ENCODE measurements at regions not wholly inside any gene's neighbourhood (a gene's known extent, or its start where the extent isn't known, plus 50 kb on each side); places are given as distances from the start of the nearest gene placed in this dataset.
A peak's percentile ranks its signal among the peaks of the same experiment; 100 is the strongest.

DNA sequence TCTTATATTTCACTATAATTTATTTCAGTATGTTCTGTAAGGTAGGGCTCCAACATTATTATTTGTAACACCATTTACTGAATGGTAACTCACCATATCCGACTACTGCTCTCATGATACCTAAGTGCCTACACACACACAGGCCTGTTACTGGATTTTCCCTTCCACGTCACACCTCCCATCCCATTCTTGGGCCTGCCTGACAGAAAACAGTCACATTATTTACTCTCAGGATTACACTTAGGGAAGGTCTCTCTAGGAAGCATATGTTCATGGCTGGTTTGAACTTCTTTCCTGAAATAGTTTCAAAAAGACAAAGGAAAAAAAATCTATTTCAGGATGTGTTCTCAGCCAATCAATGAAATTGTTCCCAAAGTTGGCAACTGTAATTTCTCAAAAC is 102.3 kb upstream of the DOCK9 start:
- TF ChIP-seq, protein P1, sequence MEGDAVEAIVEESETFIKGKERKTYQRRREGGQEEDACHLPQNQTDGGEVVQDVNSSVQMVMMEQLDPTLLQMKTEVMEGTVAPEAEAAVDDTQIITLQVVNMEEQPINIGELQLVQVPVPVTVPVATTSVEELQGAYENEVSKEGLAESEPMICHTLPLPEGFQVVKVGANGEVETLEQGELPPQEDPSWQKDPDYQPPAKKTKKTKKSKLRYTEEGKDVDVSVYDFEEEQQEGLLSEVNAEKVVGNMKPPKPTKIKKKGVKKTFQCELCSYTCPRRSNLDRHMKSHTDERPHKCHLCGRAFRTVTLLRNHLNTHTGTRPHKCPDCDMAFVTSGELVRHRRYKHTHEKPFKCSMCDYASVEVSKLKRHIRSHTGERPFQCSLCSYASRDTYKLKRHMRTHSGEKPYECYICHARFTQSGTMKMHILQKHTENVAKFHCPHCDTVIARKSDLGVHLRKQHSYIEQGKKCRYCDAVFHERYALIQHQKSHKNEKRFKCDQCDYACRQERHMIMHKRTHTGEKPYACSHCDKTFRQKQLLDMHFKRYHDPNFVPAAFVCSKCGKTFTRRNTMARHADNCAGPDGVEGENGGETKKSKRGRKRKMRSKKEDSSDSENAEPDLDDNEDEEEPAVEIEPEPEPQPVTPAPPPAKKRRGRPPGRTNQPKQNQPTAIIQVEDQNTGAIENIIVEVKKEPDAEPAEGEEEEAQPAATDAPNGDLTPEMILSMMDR (IDR thresholded peaks at IDR 0.05), result no peak
- TF ChIP-seq POLR2A (IDR thresholded peaks at IDR 0.05), result no peak
- intact Hi-C loops (cut with DNase I), result no loop called here
- Histone ChIP-seq H3K4me3 (no peak overlapping the region), H3K27ac (no peak overlapping the region), H3K9me3 (replicated peaks in 1 of 3) (no peaks in the 10 kb centered on the region), H3K27me3 (no peaks in the 10 kb centered on the region), H3K4me1 (replicated peaks in 1 of 2) (peaks cover 0 to 15% of the 10 kb centered on the region in 2 donors), H3K36me3 (replicated peaks in 1 of 2) (no peaks in the 10 kb centered on the region)
- DNase-seq, result no peak
- 84 to 94% (median 93%) methylated on average over 2 of the region's 2 CpGs for WGBS, 4 donors

DNA sequence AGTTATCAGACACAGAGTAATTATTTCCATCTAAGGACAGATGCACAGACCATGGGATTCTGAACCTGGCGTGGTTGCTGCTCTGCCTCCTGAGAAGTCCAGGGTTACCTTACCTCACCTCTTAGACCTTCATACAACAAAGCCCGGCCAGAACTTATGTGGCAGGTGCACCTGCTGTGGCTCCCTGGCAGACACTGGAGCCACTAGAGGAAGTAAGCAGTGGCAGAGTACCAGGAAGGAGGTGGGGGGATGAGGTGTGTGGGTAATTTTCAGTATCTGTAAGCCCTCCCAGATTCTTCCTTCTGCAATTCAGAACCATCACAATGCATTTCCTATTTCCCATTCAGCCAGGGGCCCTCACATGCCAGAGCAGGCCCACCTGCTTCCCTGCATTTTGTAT is 106.1 kb upstream of the DOCK9 start:
- intact Hi-C loops (cut with DNase I), result no loop called here
- WGBS, 4 donors, result 60 to 86% (median 81%) methylated on average over 1 to 2 of the region's 2 CpGs
- Histone ChIP-seq H3K27me3 (no peaks in the 10 kb centered on the region), H3K27ac (no peak overlapping the region), H3K4me1 (replicated peaks in 1 of 2) (peaks cover 6 to 18% of the 10 kb centered on the region in 2 donors), H3K36me3 (replicated peaks in 1 of 2) (no peaks in the 10 kb centered on the region), H3K9me3 (replicated peaks in 1 of 3) (no peaks in the 10 kb centered on the region), H3K4me3 (no peak overlapping the region)
- no peak for DNase-seq
- no peak for TF ChIP-seq POLR2A (IDR thresholded peaks at IDR 0.05)
- TF ChIP-seq, protein P1 (IDR thresholded peaks at IDR 0.05), result no peak

DNA sequence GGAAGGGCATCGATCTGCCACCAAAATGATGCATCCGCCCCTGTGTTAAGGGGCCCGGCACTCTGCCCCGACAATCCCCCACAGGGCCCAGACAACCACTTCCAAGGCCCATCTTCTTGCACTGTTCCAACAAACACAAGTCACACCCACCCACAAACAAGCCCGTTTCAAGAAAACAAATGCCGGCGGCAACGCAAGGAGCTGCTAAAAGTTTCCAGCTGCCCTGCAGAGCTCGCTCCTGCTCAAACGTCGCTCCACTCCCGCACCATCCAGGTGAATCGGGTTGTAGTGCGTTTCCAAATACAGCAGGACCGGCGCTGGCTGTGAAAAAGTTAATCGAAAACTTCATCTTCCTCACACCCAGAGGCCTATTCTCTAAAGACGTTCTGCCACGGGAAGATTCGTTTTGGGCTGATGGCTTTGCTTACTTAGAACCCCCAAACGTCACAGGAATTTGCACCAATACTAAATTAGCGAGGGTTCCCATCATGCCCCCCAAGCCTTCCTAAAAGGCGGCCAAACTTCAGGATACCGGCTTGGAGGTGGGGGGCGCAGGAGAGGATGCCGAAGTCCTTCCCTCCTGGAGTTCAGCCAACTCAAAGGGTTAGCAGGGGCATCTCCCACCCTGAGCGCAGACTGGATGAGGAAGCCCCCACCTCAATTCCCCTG is 107.4 kb upstream of the DOCK9 start:
- H3K27ac ChIP-seq, result no peak overlapping the region
- intact Hi-C loops (cut with DNase I), result no loop called here
- H3K27me3 ChIP-seq, result no peaks in the 10 kb centered on the region
- H3K4me1 ChIP-seq (replicated peaks in 1 of 2), result peaks cover 6 to 18% of the 10 kb centered on the region in 2 donors
- peak overlapping the region in 2 of 4 donors; percentile 45 to 71 for H3K4me3 ChIP-seq
- WGBS, 4 donors, result 52 to 58% (median 53%) methylated on average over 25 to 27 of the region's 27 CpGs
- no peaks in the 10 kb centered on the region for H3K36me3 ChIP-seq (replicated peaks in 1 of 2)
- TF ChIP-seq, protein P1 (IDR thresholded peaks at IDR 0.05), result no peak
- TF ChIP-seq POLR2A (IDR thresholded peaks at IDR 0.05), result no peak
- peak in 2 of 7 donors; percentile 12 to 27 for DNase-seq
- H3K9me3 ChIP-seq (replicated peaks in 1 of 3), result no peaks in the 10 kb centered on the region

DNA sequence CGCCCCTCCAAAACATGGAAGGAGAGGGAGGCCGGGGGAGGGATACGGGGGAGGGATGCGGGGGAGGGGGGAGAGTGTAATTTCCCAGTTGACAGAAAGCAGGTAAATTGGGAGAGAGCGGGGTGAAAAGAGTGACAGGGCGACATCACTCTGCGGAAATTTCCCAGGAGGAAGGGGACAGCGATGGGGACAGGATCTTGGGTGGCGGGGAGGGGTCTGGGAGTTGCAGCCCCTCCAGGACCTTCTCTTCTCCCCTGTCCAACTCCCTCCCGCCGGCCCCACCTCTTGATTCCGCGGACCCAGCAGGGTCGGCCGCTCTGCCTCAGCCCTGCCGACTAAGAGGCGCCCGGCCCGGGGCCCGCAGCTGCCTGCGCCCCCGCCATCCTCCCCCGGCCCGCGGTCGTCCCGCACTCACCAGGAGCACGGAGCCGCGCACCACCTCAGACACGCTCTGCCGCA is 108.0 kb upstream of the DOCK9 start:
- DNase-seq, result no peak
- TF ChIP-seq POLR2A (IDR thresholded peaks at IDR 0.05), result peak in 1 of 2 donors; percentile 25
- TF ChIP-seq, protein P1 (IDR thresholded peaks at IDR 0.05), result no peak
- intact Hi-C loops (cut with DNase I), result no loop called here

More for the DNA sequence above, 108.0 kb upstream of the DOCK9 start:
- Histone ChIP-seq H3K9me3 (replicated peaks in 1 of 3) (no peaks in the 10 kb centered on the region), H3K4me1 (replicated peaks in 1 of 2) (peaks cover 6 to 18% of the 10 kb centered on the region in 2 donors), H3K4me3 (peak overlapping the region in 2 of 4 donors; percentile 45 to 71), H3K27me3 (no peaks in the 10 kb centered on the region), H3K27ac (peak overlapping the region in 3 of 5 donors; percentile 43 to 88 (median 62)), H3K36me3 (replicated peaks in 1 of 2) (no peaks in the 10 kb centered on the region)
- 1 to 8% (median 3%) methylated on average over 12 to 32 of the region's 32 CpGs for WGBS, 4 donors

All from adrenal gland (tissue), 9 donors.